Neutrophil (primary cell): ENCODE measurements at regions not wholly inside any gene's neighbourhood (a gene's known extent, or its start where the extent isn't known, plus 50 kb on each side); places are given as distances from the start of the nearest gene placed in this dataset.

Experiments used
- H3K27ac ChIP-seq: fragments of 200-600 bp; sonication (generic); 2 replicates; pipeline ENCODE4 v1.5.1; 2016; ENCODE audit warnings: mild to moderate bottlenecking, moderate library complexity
- H3K27me3 ChIP-seq: fragments of 200-600 bp; sonication (generic); 2 replicates; pipeline ENCODE4 v1.6.0; 2016; ENCODE audit warnings: mild to moderate bottlenecking
- H3K36me3 ChIP-seq: fragments of 200-600 bp; sonication (generic); 2 replicates; pipeline ENCODE4 v1.5.1; 2017
- H3K4me1 ChIP-seq, 2 experiments: fragments of 200-600 bp in 1 of 2; sonication (generic) in 1 of 2; 1 replicate in 1 of 2; 2 replicates in 1 of 2; pipeline versions ENCODE4 v1.5.1 to v1.6.1; 2013 to 2016; ENCODE audit warnings: low read depth in 1 of 2, low read length in 1 of 2, mild to moderate bottlenecking in 1 of 2, moderate library complexity in 1 of 2; ENCODE audit not compliant: control insufficient read depth in 1 of 2, insufficient read depth in 1 of 2
- H3K4me3 ChIP-seq, 2 experiments: fragments of 200-600 bp in 1 of 2; sonication (generic) in 1 of 2; 1 replicate in 1 of 2; 2 replicates in 1 of 2; pipeline ENCODE4 v1.5.1; 2013 to 2016; ENCODE audit warnings: low read depth in 1 of 2, low read length in 1 of 2, mild to moderate bottlenecking in 1 of 2, moderate library complexity in 1 of 2
- H3K9me3 ChIP-seq: fragments of 200-600 bp; sonication (generic); 2 replicates; pipeline ENCODE4 v1.5.1; 2016
- CTCF ChIP-seq: fragments of 200-600 bp; sonication (generic); IDR thresholded peaks from 2 replicates; pipeline ENCODE4 v1.5.1; 2016; ENCODE audit warnings: antibody characterized with exemption

- H3K36me3 ChIP-seq, result no peaks in the 10 kb centered on the region
- no peak overlapping the region for H3K27ac ChIP-seq
- H3K9me3 ChIP-seq, result no peaks in the 10 kb centered on the region
- TF ChIP-seq CTCF, result no peak
- peaks cover 65% of the 10 kb centered on the region for H3K27me3 ChIP-seq
- no peaks in the 10 kb centered on the region for H3K4me1 ChIP-seq
- no peak overlapping the region for H3K4me3 ChIP-seq
Observed at GRCh38 chr3:127132876-127133275, 60.1 kb upstream of the PRR23E start.

- Histone ChIP-seq H3K9me3 (no peaks in the 10 kb centered on the region), H3K27ac (no peak overlapping the region), H3K4me3 (no peak overlapping the region), H3K27me3 (peaks cover 62% of the 10 kb centered on the region), H3K36me3 (no peaks in the 10 kb centered on the region), H3K4me1 (no peaks in the 10 kb centered on the region)
- TF ChIP-seq CTCF, result no peak
Observed at GRCh38 chr3:127133971-127134370, 59.0 kb upstream of the PRR23E start.

GRCh38 chr3:127134466-127134865 lies 58.5 kb upstream of the PRR23E start:
- Histone ChIP-seq H3K4me1 (no peaks in the 10 kb centered on the region), H3K36me3 (no peaks in the 10 kb centered on the region), H3K4me3 (no peak overlapping the region), H3K9me3 (no peaks in the 10 kb centered on the region), H3K27me3 (peaks cover 57% of the 10 kb centered on the region), H3K27ac (no peak overlapping the region)
- no peak for TF ChIP-seq CTCF

- Histone ChIP-seq H3K27ac (no peak overlapping the region), H3K27me3 (peaks cover 57% of the 10 kb centered on the region), H3K9me3 (no peaks in the 10 kb centered on the region), H3K4me1 (no peaks in the 10 kb centered on the region), H3K4me3 (no peak overlapping the region), H3K36me3 (no peaks in the 10 kb centered on the region)
- no peak for TF ChIP-seq CTCF
Observed at GRCh38 chr3:127134887-127135240, 58.1 kb upstream of the PRR23E start.

- no peaks in the 10 kb centered on the region for H3K36me3 ChIP-seq
- peaks cover 57% of the 10 kb centered on the region for H3K27me3 ChIP-seq
- H3K4me3 ChIP-seq, result no peak overlapping the region
- no peak for TF ChIP-seq CTCF
- no peaks in the 10 kb centered on the region for H3K9me3 ChIP-seq
- H3K4me1 ChIP-seq, result no peaks in the 10 kb centered on the region
- no peak overlapping the region for H3K27ac ChIP-seq
Observed at GRCh38 chr3:127135241-127136023, 57.5 kb upstream of the PRR23E start.
